ENCODE measurements at regions not wholly inside any gene's neighbourhood (a gene's known extent, or its start where the extent isn't known, plus 50 kb on each side); places are given as distances from the start of the nearest gene placed in this dataset.

DNA sequence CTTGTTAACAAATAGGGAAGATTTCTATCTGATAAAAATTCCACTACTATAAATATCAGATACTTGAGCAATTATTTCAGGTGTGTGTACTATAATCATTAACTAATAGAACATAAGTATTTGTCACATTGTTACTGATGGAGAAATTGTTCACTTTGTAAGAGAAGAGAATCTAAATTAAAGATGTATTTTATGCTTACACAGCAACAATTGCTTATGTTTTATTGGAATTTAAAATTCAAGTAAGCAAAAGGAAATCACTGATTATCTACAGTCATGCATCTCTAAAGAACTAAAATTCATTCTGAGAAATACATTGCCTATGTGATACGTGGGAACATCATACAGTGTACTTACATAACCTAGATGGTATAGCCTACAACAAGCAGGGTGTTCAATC is 1590.8 kb downstream of the GRIK2 start:
- no peak for TF ChIP-seq POLR2A (IDR thresholded peaks at IDR 0.05; ENCODE audit: low read length)
- no peak for TF ChIP-seq GATA1 (IDR thresholded peaks at IDR 0.05; ENCODE audit: low read depth, low read length)
